ENCODE measurements at regions not wholly inside any gene's neighbourhood (a gene's known extent, or its start where the extent isn't known, plus 50 kb on each side); places are given as distances from the start of the nearest gene placed in this dataset.

DNA sequence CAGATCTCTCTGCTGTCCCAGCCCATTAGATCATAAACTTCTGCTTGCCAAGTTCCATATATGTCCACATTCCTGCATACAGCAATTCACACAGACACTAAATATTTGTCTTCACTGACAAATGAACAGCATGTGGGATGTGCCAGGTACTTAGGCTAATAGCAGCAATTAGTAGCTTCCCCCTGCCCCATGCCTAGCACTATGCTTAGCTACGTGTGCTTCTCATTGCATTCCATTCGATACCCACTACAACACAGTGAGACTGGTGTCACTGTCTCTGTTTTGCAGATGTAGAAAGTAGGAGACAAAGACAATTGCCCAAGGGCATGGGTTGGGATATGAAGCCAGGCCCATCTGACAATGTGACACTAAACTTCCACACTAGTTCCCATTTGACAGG is 308.4 kb downstream of the BCL11B start:
- Histone ChIP-seq H3K27ac (no peak overlapping the region), H3K4me3 (no peak overlapping the region), H3K27me3 (no peaks in the 10 kb centered on the region), H3K36me3 (no peaks in the 10 kb centered on the region), H3K4me1 (no peaks in the 10 kb centered on the region), H3K9me3 (no peaks in the 10 kb centered on the region)
- no peak for DNase-seq (ENCODE audit: low spot score in 2 of 2)
- 59 to 69% methylated on average over 2 of the region's 2 CpGs for WGBS, 2 donors
- TF ChIP-seq CTCF (IDR thresholded peaks at IDR 0.05) = no peak
- TF ChIP-seq EP300 (IDR thresholded peaks at IDR 0.05) = no peak
- TF ChIP-seq POLR2A (IDR thresholded peaks at IDR 0.05) = no peak

DNA sequence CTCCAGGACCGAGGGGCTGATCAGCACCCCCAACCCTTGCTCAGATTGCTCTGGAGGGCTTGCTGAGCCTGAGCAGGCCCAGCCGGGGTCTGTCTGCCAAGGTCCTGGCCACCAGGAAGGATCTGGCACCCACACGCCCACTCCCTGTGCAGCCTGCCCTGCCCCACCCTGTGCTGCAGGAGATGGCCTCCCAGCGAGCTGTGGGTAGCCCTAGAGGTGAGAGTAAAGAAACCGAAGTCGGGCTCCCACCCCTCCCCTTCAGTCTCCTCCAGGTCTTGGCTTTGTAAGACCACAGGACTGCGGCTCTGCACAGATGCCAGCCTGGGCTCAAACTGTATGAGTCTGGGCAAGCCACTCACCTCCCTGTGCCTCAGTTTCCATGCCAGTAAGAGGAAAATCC is 307.8 kb downstream of the BCL11B start:
- Histone ChIP-seq H3K36me3 (no peaks in the 10 kb centered on the region), H3K27me3 (no peaks in the 10 kb centered on the region)
- WGBS, 2 donors = 58% methylated on average over 5 to 6 of the region's 7 CpGs

DNA sequence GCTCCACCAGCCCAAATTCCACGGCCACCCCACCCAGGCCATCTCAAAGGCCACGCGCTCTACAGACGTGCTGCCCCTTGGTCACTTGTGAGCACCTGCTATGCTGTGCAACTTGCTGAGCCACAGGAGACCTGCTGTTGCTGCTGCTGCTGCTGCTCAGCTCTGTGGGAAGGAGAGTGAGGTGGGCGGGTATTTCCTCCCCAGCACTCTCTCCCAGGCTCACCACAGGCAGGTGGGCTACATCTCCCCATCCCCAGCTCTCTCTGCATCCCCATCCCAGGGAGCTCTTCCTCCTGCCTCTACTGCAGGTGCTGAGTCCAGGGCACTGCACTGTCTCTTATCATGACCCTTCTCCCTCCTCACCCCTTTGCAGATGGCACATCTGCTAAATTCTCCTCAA is 306.9 kb downstream of the BCL11B start:
- no peaks in the 10 kb centered on the region for H3K36me3 ChIP-seq
- H3K9me3 ChIP-seq = no peaks in the 10 kb centered on the region
- H3K27ac ChIP-seq = no peak overlapping the region
- H3K27me3 ChIP-seq = no peaks in the 10 kb centered on the region
- no peak overlapping the region for H3K4me3 ChIP-seq
- WGBS, 2 donors = 75 to 77% methylated on average over 5 of the region's 5 CpGs
- DNase-seq (ENCODE audit: low spot score in 2 of 2) = no peak
- no peak for TF ChIP-seq CTCF (IDR thresholded peaks at IDR 0.05)
- no peak for TF ChIP-seq EP300 (IDR thresholded peaks at IDR 0.05)
- TF ChIP-seq POLR2A (IDR thresholded peaks at IDR 0.05) = no peak
- H3K4me1 ChIP-seq = no peaks in the 10 kb centered on the region

More for the DNA sequence above, 307.8 kb downstream of the BCL11B start:
- Histone ChIP-seq H3K9me3 (no peaks in the 10 kb centered on the region), H3K4me1 (no peaks in the 10 kb centered on the region), H3K27ac (no peak overlapping the region), H3K4me3 (no peak overlapping the region)
- TF ChIP-seq EP300 (IDR thresholded peaks at IDR 0.05) (no peak), CTCF (IDR thresholded peaks at IDR 0.05) (no peak), POLR2A (IDR thresholded peaks at IDR 0.05) (no peak)
- DNase-seq (ENCODE audit: low spot score in 2 of 2) = no peak

DNA sequence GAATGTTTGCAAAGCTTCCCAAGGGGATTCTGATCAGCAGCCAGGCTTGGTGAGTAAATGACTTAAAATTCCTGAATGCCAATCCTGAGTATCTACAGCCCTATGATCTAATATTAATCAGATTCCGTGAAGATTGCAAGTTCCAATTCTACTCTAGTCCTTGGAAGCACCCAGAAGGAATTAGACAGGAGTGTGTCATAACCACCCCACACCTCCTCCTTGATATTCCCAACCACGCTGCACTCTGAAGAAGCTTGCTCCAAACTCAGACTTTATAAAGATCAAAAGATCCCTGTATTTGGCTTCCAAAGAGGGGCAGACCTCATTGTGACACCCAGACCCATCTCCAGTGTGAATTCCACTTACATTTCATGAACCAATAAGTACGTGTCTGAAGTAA is 306.0 kb downstream of the BCL11B start:
- H3K4me3 ChIP-seq = no peak overlapping the region
- no peaks in the 10 kb centered on the region for H3K27me3 ChIP-seq
- no peaks in the 10 kb centered on the region for H3K36me3 ChIP-seq
- whole genome bisulfite sequencing, 2 donors = 77 to 79% methylated on average over 3 of the region's 3 CpGs
- no peaks in the 10 kb centered on the region for H3K9me3 ChIP-seq
- TF ChIP-seq EP300 (IDR thresholded peaks at IDR 0.05) (no peak), CTCF (IDR thresholded peaks at IDR 0.05) (no peak), POLR2A (IDR thresholded peaks at IDR 0.05) (no peak)
- DNase-seq (ENCODE audit: low spot score in 2 of 2) = no peak
- H3K27ac ChIP-seq = no peak overlapping the region
- H3K4me1 ChIP-seq = no peaks in the 10 kb centered on the region

DNA sequence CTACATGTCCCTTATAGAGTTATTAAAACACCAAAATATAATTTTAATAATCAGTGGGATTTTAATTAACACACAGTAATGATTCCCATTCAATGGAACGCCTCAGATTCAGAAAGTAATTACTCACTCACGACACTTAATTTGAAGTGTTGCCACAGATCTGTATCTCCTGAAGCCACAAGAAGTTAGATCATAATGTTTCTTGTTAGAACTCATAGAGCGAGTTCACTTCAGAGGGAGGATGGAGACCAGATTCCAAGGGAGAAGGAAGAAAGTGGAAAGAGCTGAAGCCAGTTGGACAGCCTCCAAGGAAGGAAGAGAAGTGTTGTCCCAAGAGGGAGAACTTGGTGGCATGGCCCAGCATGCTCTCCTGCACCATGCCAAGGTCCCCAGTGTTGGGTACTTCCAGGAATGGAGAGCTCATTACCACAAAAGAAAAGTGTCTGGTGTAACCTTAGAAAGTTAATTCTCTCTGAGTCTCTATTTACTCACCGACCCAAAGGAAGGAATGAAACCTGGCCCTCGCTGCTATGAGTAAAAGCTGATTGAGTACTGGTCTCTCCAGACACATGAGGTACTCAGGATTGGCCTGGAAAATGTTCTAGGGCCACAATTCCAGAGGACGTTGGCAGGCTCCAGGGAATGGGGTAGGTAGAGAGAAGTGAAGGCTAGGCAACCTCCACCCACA is 305.4 kb downstream of the BCL11B start:
- H3K27me3 ChIP-seq = no peaks in the 10 kb centered on the region
- no peaks in the 10 kb centered on the region for H3K36me3 ChIP-seq
- H3K9me3 ChIP-seq = no peaks in the 10 kb centered on the region
- no peak overlapping the region for H3K4me3 ChIP-seq
- DNase-seq (ENCODE audit: low spot score in 2 of 2) = no peak
- H3K27ac ChIP-seq = no peak overlapping the region
- no peak for TF ChIP-seq POLR2A (IDR thresholded peaks at IDR 0.05)
- TF ChIP-seq EP300 (IDR thresholded peaks at IDR 0.05) = no peak
- TF ChIP-seq CTCF (IDR thresholded peaks at IDR 0.05) = no peak
- WGBS, 2 donors = 77 to 84% methylated on average over 6 of the region's 6 CpGs
- no peaks in the 10 kb centered on the region for H3K4me1 ChIP-seq
